ENCODE measurements at regions not wholly inside any gene's neighbourhood (a gene's known extent, or its start where the extent isn't known, plus 50 kb on each side); places are given as distances from the start of the nearest gene placed in this dataset.
A peak's percentile ranks its signal among the peaks of the same experiment; 100 is the strongest.

- peak overlapping the region; percentile 93 for H3K27ac ChIP-seq
These were observed 104.9 kb upstream of the TGFBR2 start for GRCh38 chr3:30501526-30501925.

GRCh38 chr3:30502051-30502741 lies 104.2 kb upstream of the TGFBR2 start:
- H3K27ac ChIP-seq: peak overlapping the region; percentile 93
- peak; percentile 53 for DNase-seq (ENCODE audit: low read depth, low spot score)

More at GRCh38 chr3:30501526-30501925, 104.9 kb upstream of the TGFBR2 start:
- DNase-seq (ENCODE audit: low read depth, low spot score): no peak

DNA sequence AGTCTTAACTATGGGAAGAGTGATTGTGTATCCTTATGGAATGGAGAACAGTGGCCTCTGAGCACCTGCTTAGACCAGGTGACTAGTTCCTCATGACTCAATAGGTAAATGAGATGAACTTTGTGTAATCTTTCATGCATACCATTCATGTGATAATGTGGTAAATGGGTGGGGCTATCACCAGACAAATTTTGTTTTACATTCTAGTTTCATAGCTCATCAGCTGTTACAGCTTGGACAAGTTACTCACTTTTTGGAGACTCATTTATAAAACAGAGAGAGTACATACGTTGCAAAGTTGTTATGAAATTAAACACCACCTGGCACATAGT lies 103.7 kb upstream of the TGFBR2 start:
- H3K27ac ChIP-seq: peak overlapping the region; percentile 93
- DNase-seq (ENCODE audit: low read depth, low spot score): peak; percentile 94

DNA sequence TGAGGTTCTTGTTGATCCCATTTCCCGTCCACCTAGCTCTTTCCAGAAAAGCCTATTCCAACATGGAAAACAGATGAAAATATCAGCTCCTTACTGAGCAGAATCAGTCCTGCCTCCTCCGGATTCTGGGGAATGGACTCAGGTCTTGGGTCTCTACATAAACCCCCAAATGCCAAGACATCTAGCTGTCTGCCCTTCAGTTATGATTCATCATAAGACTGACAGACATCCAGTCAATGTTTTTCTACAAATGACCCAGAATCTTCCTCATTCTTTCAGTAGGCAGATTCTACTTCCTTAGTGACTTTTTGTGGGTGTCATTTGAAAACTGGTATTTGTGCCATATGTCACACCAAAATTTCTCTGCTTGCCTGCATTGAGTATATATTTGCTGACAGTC lies 103.0 kb upstream of the TGFBR2 start:
- DNase-seq (ENCODE audit: low read depth, low spot score): no peak
- peak overlapping the region; percentile 93 for H3K27ac ChIP-seq

GRCh38 chr3:30504939-30505338 lies 101.5 kb upstream of the TGFBR2 start:
- DNase-seq (ENCODE audit: low read depth, low spot score): no peak
- H3K27ac ChIP-seq: peak overlapping the region; percentile 93

GRCh38 chr3:30505866-30506520 lies 100.4 kb upstream of the TGFBR2 start:
- no peak for DNase-seq (ENCODE audit: low read depth, low spot score)

DNA sequence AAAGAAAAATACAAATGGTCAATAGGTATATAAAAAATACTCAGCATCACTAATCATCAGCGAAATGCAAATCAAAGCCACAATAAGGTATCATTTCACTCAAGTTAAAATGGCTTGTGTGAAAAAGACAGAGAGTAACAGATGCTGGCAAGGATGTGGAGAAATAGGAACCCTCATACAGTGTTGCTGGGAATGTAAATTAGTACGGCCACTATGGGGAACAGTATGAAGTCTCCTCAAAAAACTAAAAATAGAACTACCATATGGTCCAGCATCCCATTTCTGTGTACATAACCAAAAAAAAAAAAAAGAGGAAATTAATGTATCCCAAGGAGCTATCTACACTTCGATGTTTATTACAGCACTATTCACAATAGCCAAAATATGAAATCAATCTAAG lies 98.1 kb upstream of the TGFBR2 start:
- no peak for DNase-seq (ENCODE audit: low read depth, low spot score)

More at GRCh38 chr3:30505866-30506520, 100.4 kb upstream of the TGFBR2 start:
- H3K27ac ChIP-seq: no peak overlapping the region

GRCh38 chr3:30510596-30510995 lies 95.8 kb upstream of the TGFBR2 start:
- no peak for DNase-seq (ENCODE audit: low read depth, low spot score)
- H3K27ac ChIP-seq: peak overlapping the region; percentile 94

More for the DNA sequence above, 98.1 kb upstream of the TGFBR2 start:
- H3K27ac ChIP-seq: no peak overlapping the region

DNA sequence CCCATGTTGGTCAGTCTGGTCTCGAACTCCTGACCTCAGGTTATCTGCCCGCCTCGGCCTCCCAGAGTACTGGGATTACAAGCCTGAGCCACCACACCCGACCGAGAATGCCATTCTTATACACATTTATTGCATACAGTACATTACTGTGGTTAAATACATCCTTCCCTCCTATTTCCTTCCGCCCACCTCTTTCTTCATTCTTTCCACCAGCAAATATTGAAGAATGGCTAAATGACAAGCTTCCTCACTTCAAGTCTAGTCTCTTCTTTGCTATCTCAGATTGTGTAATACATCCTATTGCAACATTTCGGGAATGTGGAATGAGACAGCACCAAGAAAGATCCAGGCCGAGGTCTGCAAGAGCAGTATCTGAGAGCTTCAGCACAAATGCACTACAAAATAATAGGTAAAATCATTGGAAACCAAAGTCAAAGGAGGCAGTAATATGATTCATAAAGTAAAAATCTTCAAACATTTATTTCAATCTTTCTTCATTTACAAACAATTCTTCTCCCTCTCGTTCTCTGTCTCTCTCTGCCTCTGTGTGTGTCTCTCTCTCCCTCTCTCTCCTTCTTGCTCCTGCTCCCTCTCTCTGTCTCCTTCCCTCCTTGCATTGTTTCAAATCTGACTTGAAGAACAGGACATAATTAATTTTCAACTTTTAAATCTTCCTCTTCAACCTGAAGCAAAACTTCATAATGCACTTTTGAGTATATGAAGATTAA lies 94.7 kb upstream of the TGFBR2 start:
- H3K27ac ChIP-seq: peak overlapping the region; percentile 94
- DNase-seq (ENCODE audit: low read depth, low spot score): peak; percentile 78

DNA sequence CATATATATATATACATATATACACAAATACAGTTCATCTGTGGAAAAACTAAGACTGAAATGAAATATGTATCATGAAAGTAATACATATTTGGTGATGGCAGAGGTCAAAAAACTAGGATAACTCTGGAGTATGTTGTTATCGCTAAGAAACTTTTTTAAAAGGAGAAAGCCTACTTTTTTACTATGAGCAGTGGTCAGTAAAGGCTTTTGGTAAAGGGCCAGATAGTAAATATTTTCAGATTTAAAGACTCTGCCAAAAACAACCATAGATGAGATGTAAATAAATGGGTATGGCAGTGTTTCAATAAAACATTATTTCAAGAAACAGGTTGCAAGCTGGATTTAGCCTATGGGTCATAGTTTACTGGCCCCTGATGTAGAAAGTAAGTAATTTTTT lies 93.8 kb upstream of the TGFBR2 start:
- H3K27ac ChIP-seq: peak overlapping the region; percentile 94
- no peak for DNase-seq (ENCODE audit: low read depth, low spot score)

GRCh38 chr3:30513374-30514152 lies 92.8 kb upstream of the TGFBR2 start:
- no peak overlapping the region for H3K27ac ChIP-seq
- no peak for DNase-seq (ENCODE audit: low read depth, low spot score)

GRCh38 chr3:30516238-30516637 lies 90.2 kb upstream of the TGFBR2 start:
- no peak for DNase-seq (ENCODE audit: low read depth, low spot score)
- no peak overlapping the region for H3K27ac ChIP-seq

DNA sequence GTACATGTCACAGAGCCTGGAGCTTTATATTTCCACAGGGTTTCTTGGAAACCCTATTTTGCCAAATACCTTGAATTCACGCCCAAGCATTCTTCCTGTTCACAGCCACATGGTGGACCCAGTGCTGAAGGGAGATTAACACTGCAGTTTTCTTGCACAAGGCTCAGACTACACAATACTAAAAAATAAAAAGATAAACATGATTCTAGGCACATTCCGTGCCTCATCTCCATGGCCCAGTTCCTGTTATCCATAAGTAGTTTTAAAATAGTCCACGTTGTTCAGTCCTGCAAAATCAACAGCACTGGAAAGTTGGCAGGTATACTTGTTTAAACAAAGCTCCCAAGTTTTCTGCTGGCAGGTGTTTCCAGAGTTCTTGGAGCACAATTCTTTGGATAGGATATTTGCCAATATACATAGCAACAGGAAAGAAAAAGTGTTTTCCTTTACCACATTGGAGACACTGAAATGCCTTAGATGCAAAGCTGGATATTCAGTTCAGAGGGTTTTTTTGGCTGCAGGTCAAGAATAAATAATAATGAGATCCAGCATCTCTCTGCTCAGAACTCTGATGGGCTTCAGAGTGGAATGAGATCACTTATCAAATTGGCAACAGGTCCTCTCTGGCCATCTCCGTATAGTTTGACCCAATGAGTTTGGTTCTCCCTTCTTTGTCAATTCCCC lies 88.1 kb upstream of the TGFBR2 start:
- no peak overlapping the region for H3K27ac ChIP-seq
- no peak for DNase-seq (ENCODE audit: low read depth, low spot score)

- no peak overlapping the region for H3K27ac ChIP-seq
- no peak for DNase-seq (ENCODE audit: low read depth, low spot score)
These were observed 87.5 kb upstream of the TGFBR2 start for GRCh38 chr3:30518872-30519271.

GRCh38 chr3:30520699-30521098 lies 85.7 kb upstream of the TGFBR2 start:
- no peak for DNase-seq (ENCODE audit: low read depth, low spot score)
- H3K27ac ChIP-seq: no peak overlapping the region

DNA sequence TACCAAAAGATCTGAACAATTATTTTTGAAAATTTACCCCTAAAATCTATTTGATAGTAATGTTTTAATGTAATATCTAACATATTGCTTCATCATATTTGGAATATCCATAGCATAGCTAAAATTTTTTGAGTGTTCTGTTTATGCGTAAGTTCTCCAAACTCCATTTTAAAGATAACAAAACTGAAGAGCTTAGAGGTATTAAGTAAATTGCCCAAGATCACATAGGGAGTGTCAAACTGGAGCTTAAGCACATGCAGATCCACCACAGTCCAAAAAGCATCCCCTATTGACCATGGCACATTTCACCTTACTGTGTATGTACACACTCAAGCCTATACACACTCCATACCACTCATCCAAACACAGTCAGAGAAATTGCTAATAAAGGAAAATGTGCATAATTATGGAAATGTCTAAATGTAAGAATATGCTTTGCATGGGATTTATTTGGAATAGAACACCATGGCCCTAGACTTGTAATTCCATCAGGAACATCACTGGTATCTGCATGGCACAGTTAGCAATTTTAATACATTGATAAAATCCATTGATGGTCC lies 85.2 kb upstream of the TGFBR2 start:
- no peak overlapping the region for H3K27ac ChIP-seq
- no peak for DNase-seq (ENCODE audit: low read depth, low spot score)

- H3K27ac ChIP-seq: no peak overlapping the region
- DNase-seq (ENCODE audit: low read depth, low spot score): no peak
These were observed 83.9 kb upstream of the TGFBR2 start for GRCh38 chr3:30522476-30522875.

- no peak for DNase-seq (ENCODE audit: low read depth, low spot score)
- no peak overlapping the region for H3K27ac ChIP-seq
These were observed 83.0 kb upstream of the TGFBR2 start for GRCh38 chr3:30523366-30523765.

GRCh38 chr3:30524357-30525040 lies 81.9 kb upstream of the TGFBR2 start:
- no peak overlapping the region for H3K27ac ChIP-seq
- no peak for DNase-seq (ENCODE audit: low read depth, low spot score)
